ENCODE measurements at regions not wholly inside any gene's neighbourhood (a gene's known extent, or its start where the extent isn't known, plus 50 kb on each side); places are given as distances from the start of the nearest gene placed in this dataset.

DNA sequence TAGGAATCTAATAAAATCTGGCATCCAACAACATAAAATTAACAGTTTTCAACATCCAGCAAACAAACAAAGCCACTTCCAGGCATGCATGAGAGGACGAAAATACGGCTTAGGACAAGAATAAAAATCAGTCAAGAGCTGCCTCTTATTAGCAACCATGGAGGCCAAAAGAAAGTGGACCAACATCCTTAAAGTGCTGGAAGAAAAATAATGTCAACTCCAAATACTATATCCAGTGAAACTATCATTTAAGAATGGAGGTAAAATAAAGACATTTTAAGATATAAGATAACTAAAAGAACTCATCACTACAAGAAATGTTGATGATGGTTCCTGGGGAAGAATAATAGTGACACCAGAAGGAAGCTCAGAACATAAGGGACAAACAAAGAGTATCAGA lies 224.0 kb upstream of the IRX4 start:
- no peaks in the 10 kb centered on the region for H3K27me3 ChIP-seq
- no peaks in the 10 kb centered on the region for H3K36me3 ChIP-seq
- H3K4me3 ChIP-seq, result no peak overlapping the region
- TF ChIP-seq CTCF (IDR thresholded peaks at IDR 0.05) (no peak), POLR2AphosphoS5 (IDR thresholded peaks at IDR 0.05) (no peak), POLR2A (IDR thresholded peaks at IDR 0.05) (no peak), EP300 (IDR thresholded peaks at IDR 0.05) (no peak)
- H3K27ac ChIP-seq, result no peak overlapping the region
- no peaks in the 10 kb centered on the region for H3K4me1 ChIP-seq
- no peak for DNase-seq (ENCODE audit: low spot score in 2 of 2)
- WGBS, result 85% methylated on average over 2 of the region's 2 CpGs
- H3K9me3 ChIP-seq, result no peaks in the 10 kb centered on the region

- H3K9me3 ChIP-seq, result no peaks in the 10 kb centered on the region
- 88% methylated on average over 12 of the region's 12 CpGs for WGBS
- H3K36me3 ChIP-seq, result no peaks in the 10 kb centered on the region
- TF ChIP-seq CTCF (IDR thresholded peaks at IDR 0.05), result no peak
- no peaks in the 10 kb centered on the region for H3K27me3 ChIP-seq
- no peak overlapping the region for H3K4me3 ChIP-seq
- DNase-seq (ENCODE audit: low spot score in 2 of 2), result no peak
- H3K4me1 ChIP-seq, result no peaks in the 10 kb centered on the region
- no peak overlapping the region for H3K27ac ChIP-seq
Observed at GRCh38 chr5:2105141-2105540, 222.4 kb upstream of the IRX4 start.

- no peak for TF ChIP-seq POLR2AphosphoS5 (IDR thresholded peaks at IDR 0.05)
- no peak for TF ChIP-seq POLR2A (IDR thresholded peaks at IDR 0.05)
- no peak for TF ChIP-seq CTCF (IDR thresholded peaks at IDR 0.05)
- TF ChIP-seq EP300 (IDR thresholded peaks at IDR 0.05), result no peak
- no peaks in the 10 kb centered on the region for H3K27me3 ChIP-seq
- H3K27ac ChIP-seq, result no peak overlapping the region
- 76% methylated on average over 6 of the region's 6 CpGs for WGBS
- H3K4me3 ChIP-seq, result no peak overlapping the region
- H3K4me1 ChIP-seq, result no peaks in the 10 kb centered on the region
- no peak for DNase-seq (ENCODE audit: low spot score in 2 of 2)
- H3K9me3 ChIP-seq, result no peaks in the 10 kb centered on the region
- H3K36me3 ChIP-seq, result no peaks in the 10 kb centered on the region
Observed at GRCh38 chr5:2103940-2104339, 221.2 kb upstream of the IRX4 start.

GRCh38 chr5:2102819-2103776 lies 220.4 kb upstream of the IRX4 start:
- no peak for DNase-seq (ENCODE audit: low spot score in 2 of 2)
- no peaks in the 10 kb centered on the region for H3K4me1 ChIP-seq
- no peak overlapping the region for H3K4me3 ChIP-seq
- no peaks in the 10 kb centered on the region for H3K27me3 ChIP-seq
- no peaks in the 10 kb centered on the region for H3K9me3 ChIP-seq
- TF ChIP-seq POLR2A (IDR thresholded peaks at IDR 0.05) (no peak), CTCF (IDR thresholded peaks at IDR 0.05) (no peak), EP300 (IDR thresholded peaks at IDR 0.05) (no peak), POLR2AphosphoS5 (IDR thresholded peaks at IDR 0.05) (no peak)
- no peaks in the 10 kb centered on the region for H3K36me3 ChIP-seq
- H3K27ac ChIP-seq, result no peak overlapping the region
- 85% methylated on average over 30 of the region's 36 CpGs for WGBS

GRCh38 chr5:2101685-2102084 lies 219.0 kb upstream of the IRX4 start:
- no peak for TF ChIP-seq POLR2A (IDR thresholded peaks at IDR 0.05)
- no peak for TF ChIP-seq POLR2AphosphoS5 (IDR thresholded peaks at IDR 0.05)
- TF ChIP-seq CTCF (IDR thresholded peaks at IDR 0.05), result no peak
- no peak for TF ChIP-seq EP300 (IDR thresholded peaks at IDR 0.05)
- H3K9me3 ChIP-seq, result no peaks in the 10 kb centered on the region
- H3K4me1 ChIP-seq, result no peaks in the 10 kb centered on the region
- no peak overlapping the region for H3K27ac ChIP-seq
- no peak for DNase-seq (ENCODE audit: low spot score in 2 of 2)
- no peaks in the 10 kb centered on the region for H3K36me3 ChIP-seq
- H3K27me3 ChIP-seq, result peaks cover 2% of the 10 kb centered on the region
- WGBS, result 78% methylated on average over 6 of the region's 6 CpGs
- H3K4me3 ChIP-seq, result no peak overlapping the region

Data from suprapubic skin (tissue), 4 donors.